GOT3 (cell line): ENCODE measurements at regions not wholly inside any gene's neighbourhood (a gene's known extent, or its start where the extent isn't known, plus 50 kb on each side); places are given as distances from the start of the nearest gene placed in this dataset.

ENCODE experiments used
- DNase-seq: peaks from one replicate; lab custom pipeline; 2025; ENCODE audit warnings: mixed read lengths; lab: John Stamatoyannopoulos, UW

GRCh38 chr11:64457416-64458010 is 98.2 kb upstream of the SLC22A11 start:
- DNase-seq = no peak

DNA sequence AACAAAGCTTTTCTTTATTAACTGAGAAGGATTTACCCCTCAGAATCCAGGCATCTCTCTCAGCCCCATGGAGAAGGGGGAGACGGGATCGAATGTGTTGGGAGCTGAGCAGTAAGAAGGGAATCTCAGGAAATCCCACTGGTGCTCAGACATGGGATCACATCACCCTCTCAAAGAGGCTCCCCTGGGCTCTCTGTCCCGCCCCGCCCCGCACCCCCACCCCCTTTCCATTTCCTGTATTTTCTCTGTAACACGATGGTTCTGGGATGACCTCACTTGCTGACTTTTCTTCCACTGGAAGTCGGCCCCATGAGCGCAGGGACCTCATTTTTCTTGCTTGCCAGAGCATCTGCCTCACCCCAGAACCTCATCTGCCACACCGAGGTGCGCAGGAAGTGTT is 96.7 kb upstream of the SLC22A11 start:
- DNase-seq = no peak

GRCh38 chr11:64459609-64460008 is 96.1 kb upstream of the SLC22A11 start:
- no peak for DNase-seq

DNA sequence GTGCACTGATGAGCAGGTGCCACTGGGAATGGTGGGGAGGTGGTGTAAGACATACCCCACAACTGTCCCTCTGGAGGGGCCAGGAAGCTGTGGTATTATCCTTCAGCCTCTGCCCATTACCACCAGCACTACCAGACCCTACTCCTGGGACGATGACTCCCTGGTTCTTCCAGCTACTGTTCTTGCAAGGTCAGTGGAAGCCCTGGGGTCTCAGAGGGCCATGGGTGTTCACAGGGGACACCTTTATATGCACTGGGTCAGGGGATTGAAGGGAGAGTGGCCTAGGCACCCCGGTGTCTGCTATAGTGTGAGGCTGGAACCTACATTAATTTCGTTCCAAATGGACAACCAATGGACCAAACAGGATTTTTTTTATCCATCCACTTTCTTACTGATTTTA is 94.7 kb upstream of the SLC22A11 start:
- no peak for DNase-seq

- no peak for DNase-seq
Measured at GRCh38 chr11:64466115-64466718, 89.5 kb upstream of the SLC22A11 start.

GRCh38 chr11:64469288-64469687 is 86.5 kb upstream of the SLC22A11 start:
- no peak for DNase-seq

DNA sequence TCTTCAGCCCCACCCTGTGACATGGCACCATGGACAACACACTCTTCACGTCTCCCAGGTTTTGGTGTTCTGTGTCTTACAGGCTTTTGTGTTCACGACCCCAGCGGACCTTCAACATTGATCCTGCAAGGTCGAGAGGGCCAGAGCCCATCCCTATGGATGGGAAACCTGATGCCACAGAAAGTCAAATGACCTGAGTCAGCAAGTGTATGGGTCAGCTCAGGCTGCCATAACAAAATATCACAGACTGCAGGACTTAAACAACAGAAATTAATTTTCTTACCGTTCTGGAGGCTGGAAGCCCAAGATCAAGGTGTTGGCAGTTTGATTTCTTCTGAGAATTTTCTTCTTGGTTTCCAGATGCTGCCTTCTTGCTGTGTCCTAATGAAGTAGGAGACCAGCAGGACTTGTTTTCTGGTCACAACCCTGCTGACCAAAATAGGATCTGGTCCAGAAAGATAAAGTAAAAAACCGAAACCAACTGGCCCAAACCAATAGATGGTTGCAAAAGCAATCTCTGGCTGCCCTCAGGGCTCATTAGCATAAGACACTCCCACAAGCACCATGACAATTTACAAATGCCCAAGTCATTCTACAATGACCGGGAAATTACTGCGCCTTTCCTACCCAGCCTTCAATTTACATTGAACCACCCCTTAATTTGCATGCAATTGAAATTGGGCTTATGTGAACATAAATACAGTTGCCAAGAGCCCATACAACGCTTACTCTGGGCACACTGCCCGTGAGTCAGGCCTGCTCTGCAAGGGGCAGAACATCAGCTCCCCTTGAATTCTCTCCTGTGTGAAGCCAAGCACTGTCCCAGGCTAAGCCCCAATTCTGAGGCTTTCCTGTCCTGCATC is 82.9 kb upstream of the SLC22A11 start:
- DNase-seq = no peak

- no peak for DNase-seq
Measured at GRCh38 chr11:64474680-64475079, 81.1 kb upstream of the SLC22A11 start.

DNA sequence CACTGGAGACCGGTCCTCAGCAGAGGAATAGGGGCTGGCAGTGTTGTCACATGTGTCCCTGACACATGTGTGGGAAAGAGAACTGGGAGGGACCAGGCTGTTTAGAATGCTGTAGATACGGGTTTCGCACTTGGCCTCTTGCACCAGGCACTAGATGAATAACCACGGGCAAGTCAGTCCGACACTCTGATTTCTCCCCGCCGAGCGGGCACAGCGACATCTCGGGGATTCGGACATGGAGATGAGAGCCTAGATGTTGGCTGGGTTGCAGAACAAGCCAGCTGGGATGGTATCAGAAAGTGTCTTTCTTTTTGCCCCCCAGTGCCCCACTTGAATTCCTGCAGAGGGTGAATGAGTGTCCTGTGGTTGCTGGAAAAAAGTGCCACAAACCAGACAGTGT is 80.6 kb upstream of the SLC22A11 start:
- DNase-seq = no peak

- DNase-seq = no peak
Measured at GRCh38 chr11:64476881-64477280, 78.9 kb upstream of the SLC22A11 start.

GRCh38 chr11:64477675-64478074 is 78.1 kb upstream of the SLC22A11 start:
- no peak for DNase-seq

DNA sequence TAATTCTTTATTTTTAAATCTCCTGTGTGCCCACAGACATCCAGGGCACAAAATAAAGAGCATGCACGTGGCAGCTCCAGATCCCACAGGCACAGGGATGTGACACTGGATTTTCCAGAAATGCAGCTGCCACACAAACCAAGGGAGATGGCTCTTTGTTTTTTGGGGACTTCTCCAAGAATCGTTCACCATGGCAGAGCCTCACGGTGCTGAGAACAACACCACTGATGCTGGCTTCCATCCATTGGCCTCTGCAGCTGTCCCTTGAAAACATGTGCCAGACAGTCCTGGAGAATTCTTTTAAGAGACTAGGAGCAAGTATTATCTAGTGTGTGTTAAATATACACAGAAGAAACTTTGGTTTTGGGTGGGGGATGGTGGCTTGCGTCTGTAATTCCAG is 73.2 kb upstream of the SLC22A11 start:
- no peak for DNase-seq

DNA sequence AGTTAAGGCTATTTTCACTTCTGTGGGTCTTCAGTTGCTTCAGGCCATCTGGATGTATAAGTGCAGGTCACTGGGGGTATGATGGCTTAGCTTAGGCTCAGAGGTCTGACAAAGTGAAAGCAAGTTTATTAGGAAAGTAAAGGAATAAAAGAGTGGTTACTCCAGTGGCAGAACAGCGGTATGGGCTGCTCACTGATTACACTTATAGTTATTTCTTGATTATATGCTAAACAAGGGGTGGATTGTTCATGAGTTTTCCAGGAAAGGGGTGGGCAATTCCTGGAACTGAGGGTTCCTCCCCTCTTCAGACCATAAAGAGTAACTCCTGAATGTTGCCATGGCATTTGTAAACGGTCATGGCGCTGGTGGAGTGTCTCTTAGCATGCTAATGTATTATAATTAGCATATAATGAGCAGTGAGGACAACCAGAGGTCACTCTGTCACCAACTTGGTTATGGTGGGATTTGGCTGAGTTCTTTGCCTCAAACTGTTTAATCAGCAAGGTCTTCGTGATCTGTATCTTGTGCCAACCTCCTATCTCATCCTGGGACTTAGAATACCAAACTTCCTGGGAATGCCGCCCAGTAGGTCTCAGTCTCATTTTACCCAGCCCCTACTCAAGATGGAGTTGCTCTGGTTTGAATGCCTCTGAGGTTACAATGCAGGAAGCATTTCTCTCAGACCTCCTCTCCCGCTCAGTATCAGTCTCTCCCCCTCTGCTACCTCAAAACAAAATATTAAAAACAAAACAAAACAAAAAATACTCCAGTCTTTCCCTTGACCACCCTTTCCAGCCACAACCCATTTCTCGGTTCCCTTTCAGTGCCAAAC is 71.3 kb upstream of the SLC22A11 start:
- no peak for DNase-seq

DNA sequence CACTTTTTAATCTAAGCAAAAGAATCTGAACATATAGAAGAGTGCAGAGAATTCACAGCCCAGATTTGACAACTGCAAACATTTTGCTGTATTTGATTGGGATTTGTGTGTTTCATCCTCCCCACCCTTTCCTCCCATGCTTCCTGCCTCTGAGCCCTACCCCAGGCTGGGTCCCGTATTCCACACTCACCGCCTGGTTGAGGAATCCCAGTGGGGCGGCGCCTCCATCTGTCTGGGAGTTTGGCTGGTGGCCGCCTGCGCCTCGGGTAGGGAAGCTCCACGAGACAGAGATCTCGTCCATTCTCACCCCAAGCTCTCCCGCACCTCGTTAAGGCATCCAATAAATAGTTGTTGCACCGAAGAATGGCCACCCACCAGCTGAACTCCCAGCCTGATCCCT is 70.7 kb upstream of the SLC22A11 start:
- DNase-seq = no peak

DNA sequence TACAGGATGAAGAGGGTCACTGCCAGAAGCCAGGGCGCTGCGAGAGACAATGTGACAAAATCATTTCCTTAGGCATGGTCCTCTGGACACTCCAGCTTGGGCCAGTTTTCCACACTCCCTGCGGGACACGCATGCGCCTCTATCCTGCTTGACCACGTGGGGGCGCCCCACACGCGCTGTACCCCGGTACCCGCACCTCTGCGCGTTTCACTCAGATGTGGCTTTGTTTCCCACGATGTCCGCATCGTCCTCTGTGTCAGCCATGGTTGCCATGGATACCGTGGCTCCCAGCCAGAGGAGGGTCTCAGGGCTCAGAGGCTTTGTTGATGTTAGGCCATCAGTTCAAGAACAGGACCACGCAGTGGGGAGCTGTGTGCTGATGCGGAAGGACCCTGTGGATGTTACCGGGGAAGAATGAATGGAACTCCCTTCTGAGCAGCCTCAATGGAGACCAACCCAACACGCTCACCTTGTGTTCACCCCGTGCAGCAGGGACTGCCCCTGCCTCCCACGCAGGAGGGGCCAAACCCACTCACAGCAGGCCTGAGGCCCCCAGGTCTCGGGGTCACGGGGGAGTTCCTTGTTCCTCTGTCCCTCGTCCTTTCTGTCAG is 65.8 kb upstream of the SLC22A11 start:
- DNase-seq = no peak

DNA sequence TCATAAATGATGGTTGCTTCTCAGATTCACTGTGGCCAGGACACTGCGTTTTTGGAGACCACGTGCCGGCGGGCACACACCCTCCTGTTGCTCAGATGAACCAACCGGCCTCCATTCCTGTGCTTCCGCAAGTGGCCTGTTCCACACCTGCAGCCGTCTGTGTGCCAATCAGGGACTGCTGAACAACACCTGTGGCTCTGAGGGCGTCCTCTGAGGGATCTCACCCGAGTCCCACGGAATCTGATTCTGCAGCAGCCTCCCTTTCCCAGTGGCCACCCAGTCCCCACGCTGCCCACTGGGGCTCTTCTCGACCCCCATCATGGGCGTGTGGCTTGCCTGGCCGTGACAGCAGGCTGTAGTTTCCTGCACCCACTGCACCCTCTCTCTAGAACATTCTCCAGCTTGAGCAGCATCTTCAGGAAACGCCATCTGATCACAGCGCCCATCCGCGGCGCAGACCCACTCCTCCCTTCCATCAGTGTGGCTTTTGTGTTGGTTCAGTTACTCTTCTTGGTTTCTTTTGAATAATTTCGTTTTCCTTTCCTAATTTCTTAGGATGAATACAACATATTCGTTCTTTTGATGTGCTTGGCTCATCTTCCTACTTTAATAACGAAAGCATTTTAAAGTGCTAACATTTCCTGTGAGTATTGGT is 65.1 kb upstream of the SLC22A11 start:
- DNase-seq = no peak

GRCh38 chr11:64492561-64492960 is 63.2 kb upstream of the SLC22A11 start:
- DNase-seq = no peak

DNA sequence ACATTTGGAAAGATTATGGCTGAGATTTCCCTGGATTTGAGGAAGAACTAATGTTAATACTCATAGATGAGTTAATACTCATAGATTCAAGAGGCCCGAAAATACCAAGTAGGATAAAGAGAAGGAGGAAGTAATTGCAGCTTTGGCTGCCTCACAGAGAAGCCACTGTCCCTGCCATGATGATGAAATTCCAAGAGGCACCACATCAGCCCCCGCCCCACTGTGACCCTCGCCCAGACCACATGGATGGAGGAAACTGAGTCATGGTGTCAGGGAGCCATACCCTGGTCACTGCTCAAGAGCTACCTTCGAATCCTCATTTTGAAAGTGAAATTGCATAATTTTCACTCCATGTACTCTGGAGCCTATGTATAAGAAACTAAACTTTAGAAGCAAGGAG is 57.6 kb upstream of the SLC22A11 start:
- DNase-seq = no peak

GRCh38 chr11:64499261-64500004 is 56.3 kb upstream of the SLC22A11 start:
- no peak for DNase-seq

DNA sequence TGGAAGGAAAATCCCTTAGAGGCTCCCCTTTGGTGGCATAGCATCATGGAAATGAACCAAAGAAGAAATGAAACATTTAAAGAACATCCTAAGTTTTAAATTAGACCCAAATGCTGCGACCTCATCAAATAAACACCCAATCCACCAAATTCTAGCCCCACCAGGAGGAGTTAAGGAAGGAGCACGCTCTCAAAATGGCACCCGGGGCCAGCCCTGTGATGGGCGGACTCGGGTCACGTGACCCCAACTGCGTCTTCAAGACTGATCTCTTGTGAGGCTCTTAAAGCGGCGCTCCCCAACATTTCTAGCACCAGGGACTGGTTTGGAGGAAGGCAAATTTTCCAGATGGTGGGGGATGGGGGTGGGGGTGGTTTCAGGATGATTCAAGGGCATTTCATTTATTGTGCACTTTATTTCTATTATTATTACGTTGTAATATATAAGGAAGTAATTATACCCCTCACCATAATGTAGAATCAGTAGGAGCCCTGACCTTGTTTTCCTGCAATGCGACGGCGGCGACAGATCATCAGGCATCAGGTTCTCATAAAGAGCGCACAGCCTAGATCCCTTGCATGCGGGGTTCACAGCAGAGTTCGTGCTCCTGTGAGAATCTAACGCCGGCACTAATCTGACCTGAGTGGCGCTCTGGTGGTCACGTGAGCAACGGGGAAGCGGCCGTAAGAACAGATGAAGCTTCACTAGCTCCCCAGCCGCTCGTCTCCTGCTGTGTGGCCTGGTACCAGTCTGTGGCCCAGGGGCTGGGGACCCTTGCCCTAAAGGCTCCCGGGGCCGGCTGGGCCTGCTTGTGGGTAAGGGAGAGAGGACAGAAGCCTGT is 55.3 kb upstream of the SLC22A11 start:
- DNase-seq = no peak
